SU-DHL-6 (cell line): ENCODE measurements at regions not wholly inside any gene's neighbourhood (a gene's known extent, or its start where the extent isn't known, plus 50 kb on each side); places are given as distances from the start of the nearest gene placed in this dataset.

Experiments
- H2AFZ ChIP-seq: fragments of 200-600 bp; sonication (generic); 2 replicates; pipeline ENCODE4 v1.6.1; 2014; ENCODE audit warnings: low read depth, mild to moderate bottlenecking, moderate library complexity, mixed read lengths, antibody characterized with exemption, low read length; ENCODE audit not compliant: severe bottlenecking
- H3F3A ChIP-seq: fragments of 200-600 bp; shearing (Covaris generic); 2 replicates; pipeline ENCODE4 v1.6.0; 2016; ENCODE audit warnings: antibody characterized with exemption, mild to moderate bottlenecking; ENCODE audit not compliant: insufficient read depth
- H3K27ac ChIP-seq: fragments of 200-600 bp; sonication (generic); 2 replicates; pipeline ENCODE4 v1.5.1; 2016; ENCODE audit warnings: low read depth, mild to moderate bottlenecking, low read length, moderate library complexity, mixed read lengths
- H3K27me3 ChIP-seq: fragments of 200-600 bp; sonication (generic), shearing (Covaris generic); 2 replicates; pipeline ENCODE4 v1.6.0; 2014; ENCODE audit warnings: mild to moderate bottlenecking, low read length
- H3K36me3 ChIP-seq: fragments of 200-600 bp; sonication (generic); 2 replicates; pipeline ENCODE4 v1.6.1; 2014; ENCODE audit warnings: mild to moderate bottlenecking, low read length, mixed read lengths
- H3K4me2 ChIP-seq: fragments of 300-600, 200-600 bp; shearing (Covaris generic), sonication (generic); 2 replicates; pipeline ENCODE4 v1.6.0; 2014; ENCODE audit warnings: low read length, low read depth, mild to moderate bottlenecking; ENCODE audit not compliant: poor library complexity, severe bottlenecking
- H3K4me3 ChIP-seq: fragments of 200-600 bp; sonication (generic); 2 replicates; pipeline ENCODE4 v1.5.1; 2014; ENCODE audit warnings: antibody characterized with exemption, low read length, mild to moderate bottlenecking, mixed read lengths; ENCODE audit not compliant: insufficient read depth, poor library complexity, severe bottlenecking
- H3K79me2 ChIP-seq: fragments of 200-600 bp; sonication (generic); 2 replicates; pipeline ENCODE4 v1.6.1; 2014; ENCODE audit warnings: mild to moderate bottlenecking, low read length, moderate library complexity; ENCODE audit not compliant: insufficient read depth
- H3K9ac ChIP-seq: fragments of 200-600 bp; sonication (generic); 2 replicates; pipeline ENCODE4 v1.7.0; 2014; ENCODE audit warnings: mild to moderate bottlenecking, low read length
- H3K9me2 ChIP-seq: fragments of 200-600 bp; sonication (generic); replicated peaks from 2 replicates; pipeline ENCODE4 v1.6.1; 2014; ENCODE audit warnings: low read length; ENCODE audit not compliant: insufficient read depth
- H3K9me3 ChIP-seq: fragments of 200-600 bp; sonication (generic); 2 replicates; pipeline ENCODE4 v1.6.1; 2014; ENCODE audit warnings: low read length, mixed read lengths; ENCODE audit not compliant: insufficient read depth
- H4K20me1 ChIP-seq: fragments of 200-600 bp; sonication (generic); 2 replicates; pipeline ENCODE4 v1.6.1; 2014; ENCODE audit warnings: low read depth, mild to moderate bottlenecking, antibody characterized with exemption, low read length, moderate library complexity, mixed read lengths
- CTCF ChIP-seq: fragments of 200-600 bp; sonication (generic); IDR thresholded peaks from one replicate; pipeline ENCODE4 v1.5.1; 2017; ENCODE audit warnings: antibody characterized with exemption, mild to moderate bottlenecking, low read length, moderate library complexity; ENCODE audit not compliant: insufficient read depth, poor library complexity, severe bottlenecking
- EZH2phosphoT487 ChIP-seq: fragments of 200-600 bp; sonication (generic), shearing (Covaris generic); conservative IDR thresholded peaks from 2 replicates; pipeline ENCODE4 v1.6.1; 2018; ENCODE audit warnings: mild to moderate bottlenecking, antibody characterized with exemption, low read length, moderate library complexity, mixed read lengths

DNA sequence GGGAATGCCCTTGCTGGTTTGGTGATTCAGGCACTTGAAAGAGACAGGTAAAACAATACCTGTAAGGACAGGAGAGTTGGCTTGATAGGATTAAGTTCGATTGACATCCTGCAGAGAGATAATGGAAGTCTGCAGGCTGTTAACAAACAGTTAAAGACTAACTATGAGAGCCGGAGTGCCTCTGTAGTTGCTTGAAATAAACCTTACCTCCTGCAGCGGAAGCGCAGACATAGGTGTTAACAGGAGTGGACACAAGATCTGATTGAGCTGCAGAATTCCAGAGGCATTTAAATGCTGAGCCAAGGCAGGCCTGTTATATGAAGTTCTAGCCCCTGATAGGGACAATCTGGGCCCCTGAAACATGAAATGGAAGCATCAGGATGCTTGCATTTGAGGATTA, 416.7 kb upstream of the MAOA start:
- Histone ChIP-seq H3K9ac (no peak overlapping the region), H4K20me1 (no peaks in the 10 kb centered on the region), H3F3A (no peaks in the 10 kb centered on the region)

DNA sequence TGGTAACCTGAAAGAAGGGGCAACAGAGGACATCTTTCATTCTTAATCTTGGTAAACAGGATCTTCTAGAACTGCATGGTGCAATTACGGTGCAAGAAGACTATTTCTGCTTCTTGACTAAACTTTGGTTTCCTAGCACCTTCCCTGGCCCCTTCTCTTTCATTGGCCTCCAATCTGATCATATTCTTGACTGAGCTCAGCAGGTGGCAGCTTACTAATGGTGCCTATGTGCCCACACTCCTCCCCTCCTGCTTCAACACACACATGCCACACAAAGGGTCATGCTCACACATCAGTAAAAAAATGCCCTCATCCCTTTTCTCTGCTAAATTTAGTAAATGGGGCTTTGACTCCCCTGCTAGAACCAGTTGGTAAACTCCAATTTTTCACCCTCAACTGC, 400.5 kb upstream of the MAOA start:
- no peaks in the 10 kb centered on the region for H3K36me3 ChIP-seq
- H2AFZ ChIP-seq, result no peak overlapping the region
- no peaks in the 10 kb centered on the region for H3K27me3 ChIP-seq
- H3K9me2 ChIP-seq, result no peaks in the 10 kb centered on the region
- H3K79me2 ChIP-seq, result no peaks in the 10 kb centered on the region
- no peaks in the 10 kb centered on the region for H3F3A ChIP-seq
- H3K4me2 ChIP-seq, result no peak overlapping the region
- H3K9me3 ChIP-seq, result no peaks in the 10 kb centered on the region
- no peak for TF ChIP-seq EZH2phosphoT487
- no peak for TF ChIP-seq CTCF
- H3K27ac ChIP-seq, result no peak overlapping the region
- H3K4me3 ChIP-seq, result no peak overlapping the region
- no peak overlapping the region for H3K9ac ChIP-seq
- no peaks in the 10 kb centered on the region for H4K20me1 ChIP-seq

More for the DNA sequence above, 416.7 kb upstream of the MAOA start:
- Histone ChIP-seq H3K4me2 (no peak overlapping the region), H3K9me2 (no peaks in the 10 kb centered on the region), H3K27ac (no peak overlapping the region), H3K4me3 (no peak overlapping the region), H3K79me2 (no peaks in the 10 kb centered on the region), H3K36me3 (no peaks in the 10 kb centered on the region), H3K27me3 (no peaks in the 10 kb centered on the region), H2AFZ (no peak overlapping the region), H3K9me3 (no peaks in the 10 kb centered on the region)
- TF ChIP-seq CTCF (no peak), EZH2phosphoT487 (no peak)

- Histone ChIP-seq H3K4me2 (no peak overlapping the region), H3K9me2 (no peaks in the 10 kb centered on the region), H2AFZ (no peak overlapping the region), H3K79me2 (no peaks in the 10 kb centered on the region), H3K36me3 (no peaks in the 10 kb centered on the region), H3K27ac (no peak overlapping the region), H3K4me3 (no peak overlapping the region), H3K9ac (no peak overlapping the region), H3K27me3 (no peaks in the 10 kb centered on the region), H3K9me3 (no peaks in the 10 kb centered on the region), H3F3A (no peaks in the 10 kb centered on the region), H4K20me1 (no peaks in the 10 kb centered on the region)
- TF ChIP-seq CTCF (no peak), EZH2phosphoT487 (no peak)
Observed at GRCh38 chrX:43266487-43266886, 389.6 kb upstream of the MAOA start.

DNA sequence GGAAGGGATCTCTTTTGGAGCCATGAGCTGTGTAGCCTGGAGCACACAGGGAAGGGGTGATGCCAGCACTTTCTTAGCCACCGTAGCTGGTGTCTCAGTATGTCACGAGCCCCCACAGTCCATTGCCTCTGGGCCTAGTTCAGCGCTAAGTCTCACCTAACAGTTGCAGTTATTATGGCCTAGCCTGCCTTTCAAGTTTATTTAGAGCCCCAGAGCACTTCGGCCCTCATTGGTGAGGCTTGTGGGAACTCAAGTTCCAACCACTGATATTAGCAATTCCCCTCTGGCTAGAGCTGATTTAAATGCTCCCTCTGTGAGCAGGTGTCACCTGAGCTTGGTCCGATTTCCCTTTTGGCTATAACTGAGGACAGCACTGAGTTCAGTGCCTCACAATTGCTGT, 388.4 kb upstream of the MAOA start:
- TF ChIP-seq EZH2phosphoT487 (no peak), CTCF (no peak)
- Histone ChIP-seq H3K79me2 (no peaks in the 10 kb centered on the region), H3K27ac (no peak overlapping the region), H3K9me2 (no peaks in the 10 kb centered on the region), H3K9ac (no peak overlapping the region), H3K27me3 (no peaks in the 10 kb centered on the region), H4K20me1 (no peaks in the 10 kb centered on the region), H3K36me3 (no peaks in the 10 kb centered on the region), H3K4me2 (no peak overlapping the region), H3K9me3 (no peaks in the 10 kb centered on the region), H2AFZ (no peak overlapping the region), H3K4me3 (no peak overlapping the region), H3F3A (no peaks in the 10 kb centered on the region)
